MG63 (cell line): ENCODE measurements at regions not wholly inside any gene's neighbourhood (a gene's known extent, or its start where the extent isn't known, plus 50 kb on each side); places are given as distances from the start of the nearest gene placed in this dataset.
A peak's percentile ranks its signal among the peaks of the same experiment; 100 is the strongest.
"Not testable (repeated sequence)": the region's sequence is repeated elsewhere in the genome, so short reads cannot be mapped to it uniquely, and the experiment has no call there.

Source experiments
- DNase-seq: peaks from one replicate; pipeline ENCODE4 v3.0.0-alpha.2; 2020
- H3K27me3 ChIP-seq: fragments of 250-450 bp; sonication (Bioruptor Pico); 2 replicates; pipeline ENCODE4 v1.5.1; 2020; ENCODE audit warnings: mild to moderate bottlenecking, moderate library complexity
- H3K36me3 ChIP-seq: fragments of 250-450 bp; sonication (Bioruptor Pico); 2 replicates; pipeline ENCODE4 v1.5.1; 2020; ENCODE audit warnings: mild to moderate bottlenecking, moderate library complexity
- H3K4me3 ChIP-seq: fragments of 250-450 bp; sonication (Bioruptor Pico); 2 replicates; pipeline ENCODE4 v1.5.1; 2020; ENCODE audit warnings: mild to moderate bottlenecking, moderate library complexity
- H3K9me3 ChIP-seq: fragments of 250-450 bp; sonication (Bioruptor Pico); 2 replicates; pipeline ENCODE4 v1.5.1; 2020; ENCODE audit warnings: mild to moderate bottlenecking, moderate library complexity

DNA sequence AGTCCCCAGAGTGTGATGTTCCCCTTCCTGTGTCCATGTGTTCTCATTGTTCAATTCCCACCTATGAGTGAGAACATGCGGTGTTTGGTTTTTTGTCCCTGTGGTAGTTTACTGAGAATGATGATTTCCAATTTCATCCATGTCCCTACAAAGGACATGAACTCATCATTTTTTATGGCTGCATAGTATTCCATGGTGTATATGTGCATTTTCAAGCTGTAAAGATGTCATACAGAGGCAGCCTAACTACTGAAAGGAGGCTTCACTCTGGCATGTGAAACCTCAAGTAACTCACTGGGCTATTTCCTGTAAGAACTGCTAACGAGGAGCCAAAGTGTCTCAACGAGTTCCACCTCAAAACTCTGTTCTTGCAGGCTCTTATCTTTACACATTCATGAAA, 113.8 kb upstream of the FAT1 start:
- H3K27me3 ChIP-seq, H3K4me3 ChIP-seq, DNase-seq, H3K9me3 ChIP-seq, H3K36me3 ChIP-seq: not testable (repeated sequence)

DNA sequence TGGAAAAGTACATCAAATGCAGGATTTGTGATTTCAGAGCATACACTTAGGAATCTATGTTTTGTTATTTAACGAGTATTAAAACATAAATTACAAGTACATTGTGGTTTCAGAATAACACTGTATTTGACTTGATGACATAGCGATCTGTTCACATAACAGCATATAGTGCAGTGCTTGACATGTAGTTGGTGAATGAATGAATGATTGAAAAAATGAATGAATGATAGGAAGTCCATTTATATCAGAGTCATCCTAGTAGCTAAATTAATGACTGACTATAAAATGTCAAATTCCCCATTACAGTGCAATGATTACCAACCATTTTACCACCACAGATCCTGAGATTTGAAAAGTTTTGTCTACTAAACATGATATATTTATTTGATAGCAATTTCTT, 114.6 kb upstream of the FAT1 start:
- H3K27me3 ChIP-seq, result no peaks in the 10 kb centered on the region
- no peaks in the 10 kb centered on the region; the same call in 1 of the 2 replicates for H3K36me3 ChIP-seq
- H3K9me3 ChIP-seq, result no peaks in the 10 kb centered on the region
- no peak overlapping the region for H3K4me3 ChIP-seq
- DNase-seq, result no peak

DNA sequence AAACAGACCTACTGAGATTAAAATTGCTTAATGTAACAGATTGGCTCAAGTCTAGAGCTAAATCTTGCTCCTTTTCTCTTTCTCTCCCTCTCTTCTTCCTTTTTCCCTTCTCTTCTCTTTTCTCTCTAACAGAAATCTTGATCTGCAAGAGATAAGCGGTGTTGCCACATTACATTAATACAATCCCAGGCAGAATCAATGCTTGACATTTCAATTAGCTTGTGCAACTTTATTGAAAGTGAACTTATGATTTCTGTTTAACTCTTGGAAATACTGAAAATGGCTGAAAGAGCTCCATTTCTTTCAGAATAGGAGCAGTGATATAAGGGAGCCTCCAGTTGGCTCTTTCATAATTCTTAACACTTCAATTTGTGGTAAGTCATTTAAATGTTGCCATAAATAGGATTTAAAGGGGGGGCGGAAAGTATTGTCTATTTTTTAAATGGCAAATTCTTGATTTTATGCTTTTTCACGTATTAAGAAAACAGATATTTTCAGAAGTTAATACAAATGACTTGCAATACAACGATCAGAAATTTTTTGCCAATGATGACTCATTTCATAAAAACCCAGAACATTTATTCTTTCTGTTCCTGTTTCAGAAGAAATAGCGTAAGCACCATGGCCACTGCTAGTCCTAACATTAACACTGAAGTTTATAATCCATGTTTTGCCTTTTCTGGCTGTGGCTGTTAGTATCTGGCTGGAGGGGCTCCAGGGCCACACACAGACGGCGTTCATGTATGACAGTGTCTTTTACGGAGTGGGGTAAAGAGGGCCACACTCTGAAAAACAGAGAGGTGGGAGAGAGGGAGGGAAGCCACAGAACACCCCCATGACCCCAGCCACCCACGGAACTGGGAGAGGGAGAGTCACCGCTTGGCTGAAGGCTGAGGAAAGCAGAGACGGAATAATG, 115.7 kb upstream of the FAT1 start:
- Histone ChIP-seq H3K9me3 (no peaks in the 10 kb centered on the region), H3K4me3 (peak overlapping the region; percentile 52), H3K36me3 (no peaks in the 10 kb centered on the region; the same call in 1 of the 2 replicates), H3K27me3 (no peaks in the 10 kb centered on the region)
- DNase-seq, result peak; percentile 67

DNA sequence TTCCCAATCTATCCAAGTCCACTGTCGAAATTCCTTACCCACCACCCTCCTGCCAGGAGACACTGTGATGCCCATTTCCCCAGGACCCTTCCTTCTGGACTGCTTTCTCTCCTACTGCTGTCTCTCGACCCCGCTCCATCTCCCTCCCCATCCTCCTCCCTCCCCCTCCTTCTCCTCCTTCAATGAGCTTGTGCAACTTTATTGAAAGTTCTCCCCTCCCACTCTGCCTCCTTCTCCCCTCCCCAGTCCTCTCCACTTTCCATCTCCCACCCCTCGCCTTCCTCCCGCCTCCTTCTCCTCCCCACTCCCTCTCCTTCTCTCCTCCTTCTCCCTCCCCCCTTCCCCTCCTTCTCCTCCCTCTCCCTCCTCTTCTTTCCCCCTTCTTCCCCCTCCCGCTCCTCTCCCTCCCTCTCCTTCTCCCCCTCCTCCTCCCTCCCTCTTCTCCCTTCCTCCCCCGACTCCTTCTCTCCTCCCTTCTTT, 116.6 kb upstream of the FAT1 start:
- peak; percentile 86 for DNase-seq
- no peaks in the 10 kb centered on the region for H3K9me3 ChIP-seq
- peak overlapping the region; percentile 64 for H3K4me3 ChIP-seq
- H3K36me3 ChIP-seq, result no peaks in the 10 kb centered on the region; the same call in 1 of the 2 replicates
- H3K27me3 ChIP-seq, result no peaks in the 10 kb centered on the region

DNA sequence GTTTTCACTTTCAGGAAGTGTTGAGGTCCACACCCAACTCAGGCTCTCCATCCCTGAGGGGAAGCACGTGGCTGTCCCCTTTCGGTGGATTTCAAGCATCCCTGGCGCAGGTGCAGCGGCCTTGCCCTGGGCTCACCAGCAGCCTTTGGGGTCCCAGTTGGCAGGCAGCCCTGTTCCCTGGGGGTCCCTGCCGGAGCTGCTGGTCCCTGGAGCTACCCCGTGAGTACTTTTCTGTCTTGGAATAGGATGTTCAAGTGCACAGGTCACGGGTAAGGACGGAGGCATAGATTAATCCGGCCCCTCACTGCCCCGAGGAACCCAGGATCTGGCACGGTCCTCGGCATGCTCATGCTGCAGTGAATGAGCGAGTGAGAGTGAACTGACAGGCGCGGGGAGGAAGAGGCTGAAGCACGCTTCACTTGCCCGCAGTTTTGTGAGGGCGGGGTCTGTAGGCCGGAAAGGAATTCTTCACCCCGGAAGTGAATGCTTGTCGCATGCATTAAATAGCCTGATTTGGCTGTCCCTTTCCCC, 117.2 kb upstream of the FAT1 start:
- Histone ChIP-seq H3K4me3 (peak overlapping the region; percentile 64), H3K36me3 (no peaks in the 10 kb centered on the region; the same call in 1 of the 2 replicates), H3K9me3 (no peaks in the 10 kb centered on the region), H3K27me3 (no peaks in the 10 kb centered on the region)
- DNase-seq, result peak; percentile 84

DNA sequence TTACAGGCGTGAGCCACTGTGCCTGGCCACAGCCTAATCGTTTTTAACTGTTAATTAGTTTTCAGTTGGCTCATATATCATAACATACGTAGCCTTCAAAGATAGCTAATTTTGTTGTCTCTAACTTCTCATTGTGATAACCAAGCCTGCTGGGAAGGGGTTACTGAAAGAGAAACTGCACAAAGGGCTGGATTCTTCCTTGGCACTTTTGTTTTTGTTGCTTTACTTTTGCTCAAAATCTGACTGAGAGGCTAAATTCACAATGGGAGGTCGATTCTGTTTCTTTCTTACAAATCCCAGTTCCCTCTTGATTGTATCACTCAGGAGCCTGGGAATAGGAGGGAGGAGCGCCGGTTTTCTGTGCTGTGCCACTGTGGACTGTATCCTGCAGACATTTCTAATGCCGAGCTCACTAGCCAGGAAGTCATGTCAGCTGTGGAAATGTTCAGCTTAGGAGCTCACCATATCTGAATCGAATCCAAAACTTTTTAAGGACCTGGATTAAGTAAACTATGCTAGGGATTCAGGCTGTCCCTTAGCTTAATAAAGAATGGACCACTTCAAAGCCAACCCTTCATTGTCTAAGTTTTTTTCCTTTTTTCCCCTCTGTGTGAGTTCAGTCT, 120.5 kb upstream of the FAT1 start:
- DNase-seq, result peak; percentile 44
- peak overlapping the region; percentile 40 for H3K4me3 ChIP-seq
- no peaks in the 10 kb centered on the region for H3K27me3 ChIP-seq
- H3K36me3 ChIP-seq, result no peaks in the 10 kb centered on the region
- no peaks in the 10 kb centered on the region for H3K9me3 ChIP-seq

DNA sequence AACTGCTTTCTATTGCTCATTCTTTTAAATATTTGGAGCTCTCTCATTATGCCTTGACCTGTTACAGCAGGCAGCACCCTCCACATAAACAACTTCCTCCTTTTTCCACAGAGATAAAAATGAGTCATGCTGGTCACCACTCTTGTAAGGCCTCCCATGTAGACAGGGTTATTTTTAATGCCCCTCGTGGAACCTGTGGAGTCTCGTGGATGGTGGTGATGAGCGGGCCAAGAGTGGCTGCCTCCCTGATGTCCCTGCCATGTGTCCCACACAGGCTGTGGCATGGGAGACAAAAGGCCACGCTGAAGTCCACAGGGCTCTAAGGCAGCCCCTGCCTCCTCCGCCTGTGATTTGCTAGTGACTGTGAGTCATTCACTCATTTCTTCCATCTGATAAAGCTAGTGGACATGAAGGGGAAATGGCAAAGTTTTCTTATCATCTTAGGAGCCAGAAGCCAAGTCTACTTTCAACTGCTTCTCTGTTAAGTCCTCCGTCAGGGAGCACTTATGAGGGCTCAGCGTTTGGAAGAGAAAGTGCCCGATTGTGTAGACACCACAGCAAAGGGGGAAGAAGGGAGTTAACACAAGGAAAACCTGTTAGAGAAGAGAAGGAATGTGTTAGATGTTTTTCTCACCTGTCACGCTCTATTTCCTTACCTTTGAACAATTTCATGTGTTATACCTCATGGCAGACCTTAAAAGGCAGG, 121.6 kb upstream of the FAT1 start:
- H3K4me3 ChIP-seq, result peak overlapping the region; percentile 40; the same call in 1 of the 2 replicates

DNA sequence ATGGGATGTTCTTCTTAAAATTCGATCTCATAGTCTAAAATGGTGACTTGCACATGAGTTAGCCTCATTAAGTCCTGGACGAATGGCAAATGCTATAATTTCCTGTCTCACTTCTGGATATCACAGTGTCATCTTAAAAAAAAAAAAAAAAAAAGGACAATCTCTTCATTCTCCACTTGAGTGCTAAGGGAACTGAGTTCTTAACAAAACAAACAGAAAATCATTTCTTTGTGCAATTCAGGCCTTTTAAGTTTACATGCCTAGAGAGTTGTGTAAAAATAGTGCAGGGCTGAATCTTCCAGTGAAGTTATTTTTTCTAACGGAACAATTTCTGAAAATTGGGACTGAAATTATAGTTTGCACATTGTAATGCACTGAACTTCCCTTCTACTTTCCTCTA, 122.8 kb upstream of the FAT1 start:
- H3K27me3 ChIP-seq, result no peaks in the 10 kb centered on the region
- H3K4me3 ChIP-seq, result no peak overlapping the region
- DNase-seq, result no peak
- no peaks in the 10 kb centered on the region for H3K36me3 ChIP-seq
- no peaks in the 10 kb centered on the region for H3K9me3 ChIP-seq

More for the DNA sequence above, 121.6 kb upstream of the FAT1 start:
- Histone ChIP-seq H3K9me3 (no peaks in the 10 kb centered on the region), H3K36me3 (no peaks in the 10 kb centered on the region), H3K27me3 (no peaks in the 10 kb centered on the region)
- peak; percentile 8 for DNase-seq

DNA sequence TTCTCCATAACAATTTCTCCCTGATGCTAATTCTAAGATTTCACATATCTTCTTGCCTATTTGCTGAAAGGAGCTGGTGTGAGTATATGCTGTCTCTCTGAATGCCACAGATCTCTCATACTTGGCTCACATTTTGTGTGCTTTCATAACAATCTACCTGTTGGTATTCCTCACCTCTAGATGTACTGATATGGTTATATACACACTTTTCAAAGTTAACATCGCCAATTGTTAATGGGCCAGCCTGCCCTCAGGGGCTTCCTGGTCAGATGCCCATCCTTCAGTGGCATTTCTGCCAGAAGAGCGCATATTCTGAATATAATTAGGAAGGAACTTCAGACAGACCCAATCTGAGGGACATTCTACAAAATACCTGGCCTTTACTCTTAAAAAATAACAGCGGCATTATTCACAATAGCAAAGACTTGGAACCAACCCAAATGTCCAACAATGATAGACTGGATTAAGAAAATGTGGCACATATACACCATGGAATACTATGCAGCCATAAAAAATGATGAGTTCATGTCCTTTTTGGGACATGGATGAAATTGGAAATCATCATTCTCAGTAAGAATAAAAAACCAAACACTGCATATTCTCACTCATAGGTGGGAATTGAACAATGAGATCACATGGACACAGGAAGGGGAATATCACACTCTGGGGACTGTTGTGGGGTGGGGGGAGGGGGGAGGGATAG, 123.9 kb upstream of the FAT1 start:
- H3K9me3 ChIP-seq, H3K4me3 ChIP-seq, DNase-seq, H3K36me3 ChIP-seq, H3K27me3 ChIP-seq: not testable (repeated sequence)

DNA sequence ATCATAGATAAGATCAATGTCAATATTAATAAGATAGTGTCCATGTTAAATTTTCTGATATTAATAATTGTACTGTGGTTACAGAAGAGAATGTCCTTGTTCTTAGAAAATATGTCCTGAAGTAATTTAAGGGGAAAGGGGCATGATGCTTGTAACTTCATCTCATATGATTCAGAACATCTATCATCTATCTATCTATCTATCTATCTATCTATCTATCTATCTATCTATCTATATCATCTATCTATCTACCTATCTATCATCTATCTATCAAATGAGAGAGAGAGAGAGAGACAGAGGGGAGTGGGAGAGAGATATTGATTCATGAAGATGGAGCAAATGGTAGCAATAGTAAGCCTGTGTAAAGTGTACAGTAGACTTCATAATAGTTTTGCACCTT, 124.8 kb upstream of the FAT1 start:
- no peak overlapping the region for H3K4me3 ChIP-seq
- H3K36me3 ChIP-seq, result no peaks in the 10 kb centered on the region
- no peak for DNase-seq
- no peaks in the 10 kb centered on the region for H3K27me3 ChIP-seq
- no peaks in the 10 kb centered on the region for H3K9me3 ChIP-seq

DNA sequence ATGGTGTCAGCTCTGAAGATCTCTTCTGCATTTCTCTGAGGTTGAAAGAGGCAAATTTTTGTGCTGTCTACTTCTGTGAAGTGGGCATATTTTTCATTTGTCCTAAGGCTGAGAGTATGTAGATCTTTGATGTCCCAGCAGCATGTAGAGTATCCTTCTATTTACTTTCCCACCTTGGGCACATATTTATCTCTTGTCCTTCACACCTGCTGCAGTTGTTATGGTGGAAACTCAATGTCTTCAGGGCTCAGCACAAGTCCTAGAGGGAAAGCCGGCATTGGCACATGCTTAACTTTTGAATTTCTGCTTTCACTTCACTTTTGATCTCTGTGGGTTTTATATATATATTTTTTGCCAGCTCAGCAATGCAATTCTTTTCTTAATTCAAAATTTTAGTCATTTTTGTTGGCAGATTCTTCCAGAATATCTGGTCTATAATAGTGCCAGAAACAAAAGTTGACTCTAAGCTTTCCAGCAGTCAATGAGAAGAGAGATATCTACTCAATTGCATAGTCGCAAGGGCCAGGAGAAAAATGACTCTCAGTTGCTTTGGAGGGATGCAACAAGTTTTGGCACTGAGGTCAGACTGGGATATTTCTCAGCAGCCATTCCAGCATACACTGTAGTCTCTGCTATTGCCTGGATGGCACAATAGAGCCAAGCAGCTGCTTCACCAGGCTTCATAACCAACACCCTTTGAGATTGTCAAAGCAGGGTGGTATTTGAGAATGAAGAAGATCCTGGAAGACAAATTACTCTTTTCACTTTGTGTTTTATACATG, 127.8 kb upstream of the FAT1 start:
- no peaks in the 10 kb centered on the region for H3K36me3 ChIP-seq
- H3K4me3 ChIP-seq, result no peak overlapping the region
- DNase-seq, result no peak
- H3K27me3 ChIP-seq, result no peaks in the 10 kb centered on the region
- no peaks in the 10 kb centered on the region for H3K9me3 ChIP-seq

DNA sequence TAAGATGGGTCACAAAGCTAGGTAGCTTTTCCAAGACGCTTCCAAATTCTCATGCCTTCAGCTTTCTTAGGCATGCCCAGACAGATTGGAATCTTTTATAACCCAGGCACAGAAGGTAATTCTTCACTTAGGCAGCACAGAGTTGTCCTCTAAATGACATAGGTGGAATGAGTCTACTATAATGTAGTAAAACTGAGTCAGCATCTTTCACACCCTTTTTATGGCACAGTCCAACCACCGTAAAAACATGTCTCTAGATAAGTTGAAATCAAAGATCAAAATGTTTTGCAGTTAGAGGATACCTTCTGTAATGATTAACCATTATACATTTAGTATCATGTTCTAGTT, 128.4 kb upstream of the FAT1 start:
- no peak overlapping the region for H3K4me3 ChIP-seq
- no peaks in the 10 kb centered on the region for H3K27me3 ChIP-seq
- H3K36me3 ChIP-seq, result no peaks in the 10 kb centered on the region
- no peaks in the 10 kb centered on the region for H3K9me3 ChIP-seq
- no peak for DNase-seq

DNA sequence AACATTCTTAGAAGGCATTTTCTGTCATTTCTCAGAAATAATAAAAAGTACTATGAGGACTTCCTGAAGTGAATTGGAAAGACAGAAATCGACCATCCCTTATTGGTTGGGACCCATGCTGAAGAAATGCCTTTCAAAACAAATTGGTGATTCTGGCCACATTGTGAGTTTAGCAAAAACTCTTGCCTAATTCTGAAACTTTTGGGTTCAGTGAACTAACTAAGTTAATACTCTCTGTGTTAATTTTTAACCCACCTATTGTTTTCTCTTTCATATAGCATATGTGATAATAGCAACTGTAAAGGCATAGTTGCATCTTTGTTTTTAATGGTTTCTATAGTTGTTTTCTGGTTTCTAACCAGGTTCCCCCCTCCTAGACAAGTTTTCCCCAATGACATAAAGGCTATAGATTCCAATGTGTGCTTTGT, 129.3 kb upstream of the FAT1 start:
- no peaks in the 10 kb centered on the region for H3K9me3 ChIP-seq
- H3K4me3 ChIP-seq, result no peak overlapping the region
- H3K36me3 ChIP-seq, result no peaks in the 10 kb centered on the region
- no peak for DNase-seq
- no peaks in the 10 kb centered on the region for H3K27me3 ChIP-seq

DNA sequence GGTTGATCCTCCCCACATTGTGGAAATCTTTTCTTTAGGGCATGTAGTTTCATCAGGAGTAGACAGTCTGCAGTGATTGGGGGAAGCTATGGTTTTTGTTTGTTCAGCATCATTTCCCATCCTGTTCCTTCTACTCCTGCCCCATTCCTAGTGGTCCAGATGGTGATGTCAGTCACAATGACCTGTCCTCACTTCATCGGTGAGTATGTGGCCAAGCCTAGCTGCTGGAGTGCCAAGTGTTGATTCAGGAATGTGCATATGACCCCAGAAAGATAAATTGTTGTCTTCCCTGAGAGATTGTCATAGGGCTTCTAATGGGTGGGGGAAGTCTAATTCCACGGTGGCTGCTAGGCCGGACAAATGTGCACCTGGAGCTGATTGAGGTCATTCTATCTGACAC, 130.6 kb upstream of the FAT1 start:
- Histone ChIP-seq H3K9me3 (no peaks in the 10 kb centered on the region), H3K36me3 (no peaks in the 10 kb centered on the region), H3K4me3 (no peak overlapping the region), H3K27me3 (no peaks in the 10 kb centered on the region)
- DNase-seq, result no peak

DNA sequence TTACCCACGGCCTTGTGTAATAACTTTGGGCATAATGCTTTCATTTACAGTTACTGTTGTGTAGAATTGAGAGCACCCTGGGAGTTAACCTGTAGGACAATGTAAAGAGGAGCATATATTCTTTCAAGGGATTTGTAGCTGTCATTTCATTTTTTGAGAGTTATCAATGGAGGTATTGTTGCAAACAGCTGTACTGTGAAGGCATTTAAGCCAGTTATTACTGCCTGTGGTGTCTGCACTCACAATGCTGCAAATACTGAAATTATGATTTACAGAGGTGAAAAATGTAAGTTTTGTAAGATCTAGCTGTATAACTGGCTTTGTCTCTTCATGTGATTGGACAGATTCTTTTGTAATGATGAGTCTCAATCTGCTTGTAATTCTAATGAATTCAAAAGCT, 131.5 kb upstream of the FAT1 start:
- no peaks in the 10 kb centered on the region for H3K36me3 ChIP-seq
- H3K9me3 ChIP-seq, result no peaks in the 10 kb centered on the region
- DNase-seq, result no peak
- no peak overlapping the region for H3K4me3 ChIP-seq
- no peaks in the 10 kb centered on the region for H3K27me3 ChIP-seq

DNA sequence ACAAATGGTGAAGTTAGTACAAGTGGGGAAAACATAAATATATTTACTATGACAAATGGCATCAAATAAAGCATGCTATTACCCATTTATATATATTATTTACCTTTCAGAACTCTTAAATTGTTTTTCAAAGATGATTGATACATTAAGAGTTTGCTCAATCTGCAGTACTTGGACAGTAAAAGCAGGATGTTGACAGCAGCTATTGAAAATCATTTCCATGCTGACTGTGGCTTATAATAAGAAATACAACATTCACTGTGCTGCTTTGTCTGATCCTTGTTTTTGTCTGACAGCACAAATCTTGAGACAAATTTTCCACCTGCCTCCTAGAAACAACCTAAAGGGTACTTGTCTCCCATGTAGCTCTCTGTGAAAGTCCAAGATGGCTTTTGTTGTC, 134.1 kb upstream of the FAT1 start:
- no peak for DNase-seq
- H3K27me3 ChIP-seq, result no peaks in the 10 kb centered on the region
- H3K36me3 ChIP-seq, result no peaks in the 10 kb centered on the region
- H3K9me3 ChIP-seq, result no peaks in the 10 kb centered on the region
- H3K4me3 ChIP-seq, result no peak overlapping the region
